ENCODE measurements at regions not wholly inside any gene's neighbourhood (a gene's known extent, or its start where the extent isn't known, plus 50 kb on each side); places are given as distances from the start of the nearest gene placed in this dataset.

DNA sequence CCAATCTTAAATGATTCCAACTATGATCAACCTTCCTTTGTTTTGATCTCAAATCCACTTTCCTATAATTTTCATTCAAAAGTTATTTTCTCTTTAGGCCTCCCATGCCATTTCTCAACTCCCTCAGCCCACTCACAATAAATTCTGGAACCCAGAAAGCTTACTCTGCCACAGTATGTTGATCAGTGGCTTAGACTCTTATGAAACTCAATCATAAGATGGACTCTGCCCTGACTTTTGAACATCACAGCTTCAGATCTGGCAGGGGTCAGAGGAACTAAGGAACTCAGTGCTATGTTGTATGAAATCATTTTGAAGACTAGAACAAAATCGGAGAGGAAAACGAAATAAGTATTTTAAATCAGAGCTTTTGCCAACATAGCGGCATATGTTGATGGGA, 59.8 kb upstream of the LGALSL start:
- no peak for DNase-seq
- H3K36me3 ChIP-seq = no peaks in the 10 kb centered on the region
- H3K27me3 ChIP-seq = no peaks in the 10 kb centered on the region
- no peak overlapping the region for H3K4me3 ChIP-seq
- H3K9me3 ChIP-seq = peaks cover 0 to 4% (median 2%) of the 10 kb centered on the region in 3 donors
- H3K4me1 ChIP-seq = peaks cover 0 to 3% (median 0%) of the 10 kb centered on the region in 4 donors
- H3K27ac ChIP-seq = no peak overlapping the region
- intact Hi-C loops (cut with DNase I; ENCODE audit: low total_unique reads) = no loop called here
- TF ChIP-seq, protein P1, sequence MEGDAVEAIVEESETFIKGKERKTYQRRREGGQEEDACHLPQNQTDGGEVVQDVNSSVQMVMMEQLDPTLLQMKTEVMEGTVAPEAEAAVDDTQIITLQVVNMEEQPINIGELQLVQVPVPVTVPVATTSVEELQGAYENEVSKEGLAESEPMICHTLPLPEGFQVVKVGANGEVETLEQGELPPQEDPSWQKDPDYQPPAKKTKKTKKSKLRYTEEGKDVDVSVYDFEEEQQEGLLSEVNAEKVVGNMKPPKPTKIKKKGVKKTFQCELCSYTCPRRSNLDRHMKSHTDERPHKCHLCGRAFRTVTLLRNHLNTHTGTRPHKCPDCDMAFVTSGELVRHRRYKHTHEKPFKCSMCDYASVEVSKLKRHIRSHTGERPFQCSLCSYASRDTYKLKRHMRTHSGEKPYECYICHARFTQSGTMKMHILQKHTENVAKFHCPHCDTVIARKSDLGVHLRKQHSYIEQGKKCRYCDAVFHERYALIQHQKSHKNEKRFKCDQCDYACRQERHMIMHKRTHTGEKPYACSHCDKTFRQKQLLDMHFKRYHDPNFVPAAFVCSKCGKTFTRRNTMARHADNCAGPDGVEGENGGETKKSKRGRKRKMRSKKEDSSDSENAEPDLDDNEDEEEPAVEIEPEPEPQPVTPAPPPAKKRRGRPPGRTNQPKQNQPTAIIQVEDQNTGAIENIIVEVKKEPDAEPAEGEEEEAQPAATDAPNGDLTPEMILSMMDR (IDR thresholded peaks at IDR 0.05) = no peak

DNA sequence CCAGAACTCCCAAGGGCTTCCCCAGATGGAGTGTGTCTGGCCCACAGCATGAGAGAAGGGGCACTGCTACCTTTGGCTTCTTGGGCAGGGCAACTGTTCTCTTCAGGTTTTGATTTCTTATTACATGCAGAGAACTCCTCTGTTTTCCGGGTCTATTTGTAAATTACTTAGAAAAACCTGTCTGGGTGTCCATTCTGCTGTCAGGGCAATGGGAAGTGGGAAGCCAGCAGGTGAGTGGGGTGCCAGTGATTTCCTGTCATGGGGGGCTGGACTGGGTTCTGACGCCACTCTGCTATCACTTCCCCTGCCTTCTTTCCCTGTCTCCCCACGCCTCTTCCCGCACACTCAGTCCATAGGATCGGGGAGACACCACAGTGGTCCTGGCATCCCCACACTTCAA, 58.0 kb upstream of the LGALSL start:
- Histone ChIP-seq H3K27ac (no peak overlapping the region), H3K36me3 (no peaks in the 10 kb centered on the region), H3K9me3 (peaks cover 0 to 2% (median 0%) of the 10 kb centered on the region in 3 donors), H3K4me1 (peaks cover 0 to 3% (median 0%) of the 10 kb centered on the region in 4 donors), H3K27me3 (no peaks in the 10 kb centered on the region), H3K4me3 (no peak overlapping the region)
- TF ChIP-seq, protein P1 (IDR thresholded peaks at IDR 0.05) = no peak
- no peak for DNase-seq
- intact Hi-C loops (cut with DNase I; ENCODE audit: low total_unique reads) = no loop called here

DNA sequence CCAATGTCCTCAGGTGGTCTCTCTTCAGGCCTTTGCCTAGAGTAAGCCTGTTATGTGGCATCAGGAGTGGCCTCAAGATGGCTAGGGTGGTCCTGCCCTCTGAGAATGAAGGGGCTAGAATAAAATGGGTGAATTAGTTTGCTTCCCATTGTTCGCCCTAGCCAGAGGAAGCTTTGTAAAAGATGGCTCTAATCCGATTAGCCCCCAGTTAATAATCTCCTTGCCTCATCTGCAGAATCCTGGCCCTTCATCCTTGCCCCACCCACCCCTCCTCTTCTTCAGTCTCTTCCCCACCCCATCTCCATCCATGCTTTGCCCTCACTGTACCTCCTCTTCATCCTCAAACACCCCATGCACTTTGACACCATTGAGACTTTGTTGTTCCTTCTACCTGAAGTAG, 57.4 kb upstream of the LGALSL start:
- no peak overlapping the region for H3K27ac ChIP-seq
- TF ChIP-seq, protein P1 (IDR thresholded peaks at IDR 0.05) = no peak
- no peaks in the 10 kb centered on the region for H3K27me3 ChIP-seq
- H3K9me3 ChIP-seq = no peaks in the 10 kb centered on the region
- intact Hi-C loops (cut with DNase I; ENCODE audit: low total_unique reads) = no loop called here
- no peak for DNase-seq
- no peaks in the 10 kb centered on the region for H3K4me1 ChIP-seq
- no peak overlapping the region for H3K4me3 ChIP-seq
- no peaks in the 10 kb centered on the region for H3K36me3 ChIP-seq

DNA sequence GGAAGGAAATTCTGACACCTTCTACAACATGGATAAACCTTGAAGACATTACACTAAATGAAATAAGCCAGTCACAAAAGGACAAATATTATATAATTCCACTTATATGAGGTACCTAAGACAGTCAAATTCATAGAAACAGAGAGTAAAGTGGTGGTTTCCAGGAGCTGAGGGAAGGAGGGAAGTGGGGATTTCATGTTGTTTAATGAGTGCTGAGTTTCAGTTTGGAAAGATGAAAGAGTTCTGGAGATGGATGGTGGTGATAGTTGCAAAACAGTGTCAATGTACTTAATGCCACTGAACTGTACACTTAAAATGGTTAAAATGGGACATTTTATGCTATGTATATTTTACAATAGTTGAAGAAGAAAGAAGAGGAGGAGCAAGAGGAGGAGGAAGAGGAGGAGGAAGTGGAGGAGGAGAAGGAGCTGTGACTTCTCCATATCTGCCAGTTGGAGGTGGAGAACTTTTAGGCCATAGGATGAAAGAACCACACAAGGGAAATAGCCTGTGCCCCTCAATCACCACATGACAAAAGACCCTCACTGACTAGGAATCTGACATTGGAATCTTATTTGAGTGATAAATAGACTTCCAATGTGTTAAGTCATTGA, 55.3 kb upstream of the LGALSL start:
- Histone ChIP-seq H3K9me3 (no peaks in the 10 kb centered on the region), H3K27ac (no peak overlapping the region), H3K27me3 (no peaks in the 10 kb centered on the region), H3K4me1 (peaks cover 0 to 11% (median 9%) of the 10 kb centered on the region in 4 donors), H3K4me3 (no peak overlapping the region), H3K36me3 (no peaks in the 10 kb centered on the region)
- intact Hi-C loops (cut with DNase I; ENCODE audit: low total_unique reads) = no loop called here
- no peak for DNase-seq
- TF ChIP-seq, protein P1 (IDR thresholded peaks at IDR 0.05) = no peak

DNA sequence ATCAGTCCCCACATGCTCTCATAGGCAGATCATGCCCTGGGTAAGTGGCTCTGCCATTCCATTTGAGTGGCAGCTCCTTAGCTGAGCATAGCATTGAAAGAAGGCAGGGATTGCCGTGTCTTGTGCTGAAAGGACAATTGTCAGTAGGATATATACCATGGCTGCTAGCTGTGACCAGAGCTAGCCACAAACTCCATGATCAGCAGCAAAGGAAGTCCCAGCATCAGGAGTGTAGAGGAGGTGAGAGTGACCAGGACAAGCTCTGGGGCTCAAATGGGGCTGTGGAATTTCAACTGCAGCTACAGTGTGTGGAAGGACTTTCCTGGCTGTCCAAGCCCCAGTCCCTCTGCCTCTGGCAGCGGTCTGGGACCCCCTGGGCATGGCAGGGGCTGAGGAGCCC, 54.4 kb upstream of the LGALSL start:
- Histone ChIP-seq H3K4me3 (no peak overlapping the region), H3K36me3 (no peaks in the 10 kb centered on the region), H3K4me1 (peaks cover 0 to 20% (median 16%) of the 10 kb centered on the region in 4 donors), H3K27ac (no peak overlapping the region), H3K27me3 (no peaks in the 10 kb centered on the region), H3K9me3 (no peaks in the 10 kb centered on the region)
- TF ChIP-seq, protein P1 (IDR thresholded peaks at IDR 0.05) = no peak
- intact Hi-C loops (cut with DNase I; ENCODE audit: low total_unique reads) = no loop called here
- no peak for DNase-seq
